Trophoblast cell (in vitro differentiated cells and primary cell): ENCODE measurements at regions not wholly inside any gene's neighbourhood (a gene's known extent, or its start where the extent isn't known, plus 50 kb on each side); places are given as distances from the start of the nearest gene placed in this dataset.

ENCODE experiments used
- DNase-seq, 2 donors: peaks; one replicate each; pipeline ENCODE4 v3.0.0-alpha.2; 2016
- H2AFZ ChIP-seq: 2 replicates; pipeline ENCODE4 v1.6.1; 2013; ENCODE audit warnings: low read length, moderate library complexity, mild to moderate bottlenecking; ENCODE audit not compliant: insufficient read depth, poor library complexity
- H2AK5ac ChIP-seq: 2 replicates; pipeline ENCODE4 v1.6.1; 2013; ENCODE audit warnings: mild to moderate bottlenecking, low read length
- H2BK120ac ChIP-seq: 2 replicates; pipeline ENCODE4 v1.6.1; 2013; ENCODE audit warnings: low read length, mild to moderate bottlenecking, moderate library complexity; ENCODE audit not compliant: insufficient read depth, poor library complexity
- H2BK12ac ChIP-seq: 2 replicates; pipeline ENCODE4 v1.6.1; 2013; ENCODE audit warnings: mild to moderate bottlenecking, low read length, moderate library complexity
- H2BK5ac ChIP-seq: 2 replicates; pipeline ENCODE4 v1.6.1; 2013; ENCODE audit warnings: low read length, low read depth, moderate library complexity, mild to moderate bottlenecking; ENCODE audit not compliant: poor library complexity
- H3K14ac ChIP-seq: 2 replicates; pipeline ENCODE4 v1.6.1; 2013; ENCODE audit warnings: mild to moderate bottlenecking, low read length
- H3K18ac ChIP-seq: 2 replicates; pipeline ENCODE4 v1.6.1; 2013; ENCODE audit warnings: mild to moderate bottlenecking, low read length
- H3K23ac ChIP-seq: 2 replicates; pipeline ENCODE4 v1.6.1; 2013; ENCODE audit warnings: low read length
- H3K27ac ChIP-seq: 2 replicates; pipeline ENCODE4 v1.5.1; 2013; ENCODE audit warnings: low read depth, mild to moderate bottlenecking, inconsistent platforms, low read length, moderate library complexity
- H3K27me3 ChIP-seq: 2 replicates; pipeline ENCODE4 v1.6.1; 2013; ENCODE audit warnings: inconsistent platforms, mild to moderate bottlenecking, low read length, moderate library complexity; ENCODE audit not compliant: insufficient read depth
- H3K36me3 ChIP-seq, 2 experiments: 1 replicate in 1 of 2; 2 replicates in 1 of 2; pipeline ENCODE4 v1.6.1; 2013; ENCODE audit warnings: low read length in 2 of 2, mild to moderate bottlenecking in 2 of 2, moderate library complexity in 1 of 2; ENCODE audit not compliant: insufficient read depth in 2 of 2, control insufficient read depth in 1 of 2
- H3K4ac ChIP-seq: 2 replicates; pipeline ENCODE4 v1.6.1; 2013; ENCODE audit warnings: low read depth, mild to moderate bottlenecking, low read length, moderate library complexity
- H3K4me1 ChIP-seq, 2 experiments: 1 replicate in 1 of 2; 2 replicates in 1 of 2; pipeline ENCODE4 v1.6.1; 2013; ENCODE audit warnings: low read length in 2 of 2, mild to moderate bottlenecking in 2 of 2, moderate library complexity in 1 of 2; ENCODE audit not compliant: insufficient read depth in 2 of 2, control insufficient read depth in 1 of 2
- H3K4me2 ChIP-seq: 2 replicates; pipeline ENCODE4 v1.6.1; 2013; ENCODE audit warnings: inconsistent platforms, mild to moderate bottlenecking, low read length, moderate library complexity
- H3K4me3 ChIP-seq: 2 replicates; pipeline ENCODE4 v1.5.1; 2013; ENCODE audit warnings: mild to moderate bottlenecking, low read depth, low read length, inconsistent platforms
- H3K79me1 ChIP-seq: one replicate; pipeline ENCODE4 v1.6.1; 2013; ENCODE audit warnings: low read length
- H3K79me2 ChIP-seq: 2 replicates; pipeline ENCODE4 v1.6.1; 2013; ENCODE audit warnings: low read length, mild to moderate bottlenecking; ENCODE audit not compliant: control insufficient read depth, insufficient read depth, poor library complexity
- H3K9ac ChIP-seq: 2 replicates; pipeline ENCODE4 v1.6.1; 2013; ENCODE audit warnings: mild to moderate bottlenecking, low read length
- H3K9me3 ChIP-seq: 2 replicates; pipeline ENCODE4 v1.6.1; 2013; ENCODE audit warnings: low read depth, mild to moderate bottlenecking, control low read depth, inconsistent platforms, low read length; ENCODE audit not compliant: insufficient read depth
- H4K12ac ChIP-seq: 2 replicates; pipeline ENCODE4 v1.6.1; 2013; ENCODE audit warnings: low read depth, mild to moderate bottlenecking, low read length, moderate library complexity
- H4K8ac ChIP-seq: 2 replicates; pipeline ENCODE4 v1.6.1; 2013; ENCODE audit warnings: low read depth, mild to moderate bottlenecking, low read length, moderate library complexity
- H4K91ac ChIP-seq: one replicate; pipeline ENCODE4 v1.6.1; 2013; ENCODE audit warnings: low read depth, mild to moderate bottlenecking, low read length, moderate library complexity
- WGBS: extraction: QIAGEN DNeasy Blood & Tissue Kit; methylation state at CpG from one replicate; pipeline ENCODE4 v1.1.7; 2013; ENCODE audit warnings: missing lambda C conversion rate; ENCODE audit not compliant: insufficient read length, insufficient coverage; ENCODE audit errors: extremely low coverage; 5-methylcytosine and 5-hydroxymethylcytosine counted together

GRCh38 chr2:196324211-196324610 lies 152.8 kb upstream of the STK17B start:
- Histone ChIP-seq H3K27me3 (no peaks in the 10 kb centered on the region), H3K9me3 (no peaks in the 10 kb centered on the region), H3K23ac (no peak overlapping the region), H4K8ac (no peak overlapping the region), H2BK5ac (no peak overlapping the region), H3K36me3 (peaks cover 3 to 9% of the 10 kb centered on the region in 2 experiments), H2AK5ac (no peak overlapping the region), H3K18ac (no peak overlapping the region), H3K79me2 (no peaks in the 10 kb centered on the region), H3K4me3 (no peak overlapping the region), H3K4me2 (no peak overlapping the region), H2BK120ac (no peak overlapping the region), H3K14ac (no peak overlapping the region), H3K4me1 (no peaks in the 10 kb centered on the region), H2AFZ (no peak overlapping the region), H3K27ac (no peak overlapping the region), H4K12ac (no peak overlapping the region), H3K9ac (no peak overlapping the region), H3K4ac (no peak overlapping the region), H3K79me1 (no peaks in the 10 kb centered on the region), H4K91ac (no peak overlapping the region), H2BK12ac (no peak overlapping the region)
- no CpG with 5 or more reads among the region's 2 CpGs for WGBS
- DNase-seq, result peak in 1 of 2 donors; percentile 31

GRCh38 chr2:196328088-196328680 lies 156.8 kb upstream of the STK17B start:
- no peak overlapping the region for H4K91ac ChIP-seq
- H3K79me2 ChIP-seq, result no peaks in the 10 kb centered on the region
- no peak overlapping the region for H2AFZ ChIP-seq
- no peak overlapping the region for H3K4ac ChIP-seq
- H2BK120ac ChIP-seq, result no peak overlapping the region
- H2BK12ac ChIP-seq, result no peak overlapping the region
- no peak overlapping the region for H4K12ac ChIP-seq
- no peak for DNase-seq
- H3K4me2 ChIP-seq, result no peak overlapping the region
- no peaks in the 10 kb centered on the region for H3K79me1 ChIP-seq
- no peak overlapping the region for H2AK5ac ChIP-seq
- no peak overlapping the region for H3K4me3 ChIP-seq
- H3K18ac ChIP-seq, result no peak overlapping the region
- no peak overlapping the region for H3K23ac ChIP-seq
- no peaks in the 10 kb centered on the region for H3K4me1 ChIP-seq
- no peaks in the 10 kb centered on the region for H3K27me3 ChIP-seq
- H3K14ac ChIP-seq, result no peak overlapping the region
- WGBS, result no CpG with 5 or more reads among the region's 3 CpGs
- H2BK5ac ChIP-seq, result no peak overlapping the region
- H3K27ac ChIP-seq, result no peak overlapping the region
- no peak overlapping the region for H3K9ac ChIP-seq
- H4K8ac ChIP-seq, result no peak overlapping the region
- H3K9me3 ChIP-seq, result no peaks in the 10 kb centered on the region
- no peaks in the 10 kb centered on the region for H3K36me3 ChIP-seq

- no peak overlapping the region for H4K91ac ChIP-seq
Measured at GRCh38 chr2:196329959-196330358, 158.6 kb upstream of the STK17B start.

GRCh38 chr2:196330645-196331044 lies 159.3 kb upstream of the STK17B start:
- Histone ChIP-seq H3K27me3 (no peaks in the 10 kb centered on the region), H3K23ac (no peak overlapping the region), H2BK12ac (no peak overlapping the region), H2BK5ac (no peak overlapping the region), H2BK120ac (no peak overlapping the region), H2AK5ac (no peak overlapping the region), H3K18ac (no peak overlapping the region), H3K27ac (no peak overlapping the region), H3K9ac (no peak overlapping the region), H3K79me2 (no peaks in the 10 kb centered on the region), H3K14ac (no peak overlapping the region), H3K4ac (no peak overlapping the region), H4K8ac (no peak overlapping the region), H3K9me3 (no peaks in the 10 kb centered on the region), H3K79me1 (no peaks in the 10 kb centered on the region), H3K4me2 (no peak overlapping the region), H4K12ac (no peak overlapping the region), H3K36me3 (no peaks in the 10 kb centered on the region), H3K4me1 (no peaks in the 10 kb centered on the region), H2AFZ (no peak overlapping the region), H3K4me3 (no peak overlapping the region), H4K91ac (no peak overlapping the region)
- DNase-seq, result no peak
- WGBS, result no CpG with 5 or more reads among the region's 4 CpGs

More at GRCh38 chr2:196329959-196330358, 158.6 kb upstream of the STK17B start:
- H3K18ac ChIP-seq, result no peak overlapping the region
- no peak overlapping the region for H3K27ac ChIP-seq
- no peaks in the 10 kb centered on the region for H3K27me3 ChIP-seq
- no peak for DNase-seq
- H2AFZ ChIP-seq, result no peak overlapping the region
- no peaks in the 10 kb centered on the region for H3K79me1 ChIP-seq
- no peak overlapping the region for H3K4ac ChIP-seq
- no peak overlapping the region for H3K14ac ChIP-seq
- H3K36me3 ChIP-seq, result no peaks in the 10 kb centered on the region
- no peak overlapping the region for H2BK5ac ChIP-seq
- no peak overlapping the region for H4K12ac ChIP-seq
- H2BK120ac ChIP-seq, result no peak overlapping the region
- no peaks in the 10 kb centered on the region for H3K79me2 ChIP-seq
- H3K23ac ChIP-seq, result no peak overlapping the region
- H3K9ac ChIP-seq, result no peak overlapping the region
- H3K9me3 ChIP-seq, result no peaks in the 10 kb centered on the region
- H2BK12ac ChIP-seq, result no peak overlapping the region
- H3K4me1 ChIP-seq, result no peaks in the 10 kb centered on the region
- H3K4me3 ChIP-seq, result no peak overlapping the region
- WGBS, result no CpG with 5 or more reads among the region's 2 CpGs
- no peak overlapping the region for H4K8ac ChIP-seq
- H2AK5ac ChIP-seq, result no peak overlapping the region
- H3K4me2 ChIP-seq, result no peak overlapping the region
